Testis (tissue), 2 donors: ENCODE measurements at regions not wholly inside any gene's neighbourhood (a gene's known extent, or its start where the extent isn't known, plus 50 kb on each side); places are given as distances from the start of the nearest gene placed in this dataset.

Experiments used
- CTCF ChIP-seq, 3 experiments: fragments of 450-650 bp in 2 of 3; fragments of 200-600 bp in 1 of 3; sonication (generic) in 1 of 3; IDR thresholded peaks; one replicate each; pipeline ENCODE4 v1.5.1; 2016 to 2019; ENCODE audit warnings: antibody characterized with exemption in 3 of 3, mild to moderate bottlenecking in 2 of 3, moderate library complexity in 1 of 3
- POLR2A ChIP-seq: fragments of 450-650 bp; IDR thresholded peaks from one replicate; pipeline ENCODE4 v1.6.1; 2017; ENCODE audit warnings: antibody characterized with exemption, mild to moderate bottlenecking, moderate library complexity

GRCh38 chr20:24879875-24880274 lies 69.2 kb upstream of the CST7 start:
- no peak for TF ChIP-seq CTCF (IDR thresholded peaks at IDR 0.05)
- no peak for TF ChIP-seq POLR2A
